Stomach (tissue), 4 donors: ENCODE measurements at regions not wholly inside any gene's neighbourhood (a gene's known extent, or its start where the extent isn't known, plus 50 kb on each side); places are given as distances from the start of the nearest gene placed in this dataset.

Experiments
- CTCF ChIP-seq, 7 experiments: fragments of 450-650 bp in 4 of 7; fragments of 200-600 bp in 3 of 7; sonication (generic) in 3 of 7; IDR thresholded peaks; one replicate each; pipeline ENCODE4 v1.5.1; 2016 to 2019; ENCODE audit warnings: antibody characterized with exemption in 7 of 7, control low read depth in 2 of 7, mild to moderate bottlenecking in 1 of 7
- EP300 ChIP-seq: sonication (generic); formaldehyde crosslinking; IDR thresholded peaks from one replicate; pipeline ENCODE4 v1.6.1; 2017; ENCODE audit warnings: antibody characterized with exemption
- POLR2A ChIP-seq, 4 donors: fragments of 450-650 bp; IDR thresholded peaks; one replicate each; pipeline ENCODE4 v1.6.1; 2016; ENCODE audit warnings: antibody characterized with exemption in 4 of 4, control low read depth in 2 of 4, mild to moderate bottlenecking in 1 of 4, moderate library complexity in 1 of 4
- POLR2AphosphoS5 ChIP-seq, 3 donors: sonication (generic); formaldehyde crosslinking; IDR thresholded peaks; one replicate each; pipeline ENCODE4 v1.6.1; 2016; ENCODE audit warnings: antibody characterized with exemption in 3 of 3

- TF ChIP-seq POLR2AphosphoS5 (IDR thresholded peaks at IDR 0.05) (no peak), CTCF (IDR thresholded peaks at IDR 0.05) (no peak), EP300 (no peak), POLR2A (IDR thresholded peaks at IDR 0.05) (no peak)
These were observed 58.8 kb upstream of the ZNF804B start for GRCh38 chr7:88700725-88701124.
